Psoas muscle (tissue), 7 donors: ENCODE measurements at regions not wholly inside any gene's neighbourhood (a gene's known extent, or its start where the extent isn't known, plus 50 kb on each side); places are given as distances from the start of the nearest gene placed in this dataset.

Source experiments
- ATAC-seq, 4 donors: fragments of 200-7000 bp; cut with Tn5 transposase; one replicate each; pipeline ENCODE4 v1.9.1; 2020; ENCODE audit warnings: moderate library complexity in 3 of 4, mild to moderate bottlenecking in 2 of 4
- DNase-seq, 2 donors: peaks; one replicate each; pipeline ENCODE4 v3.0.0-alpha.2; 2020
- H3K27ac ChIP-seq: fragments of 200-600 bp; one replicate; pipeline ENCODE4 v1.8.0; 2022
- H3K27me3 ChIP-seq, 3 donors: fragments of 200-600 bp in 1 of 3; one replicate each; pipeline versions ENCODE4 v1.6.1 to v1.8.0; 2013 to 2022; ENCODE audit warnings: low read length in 2 of 3, mild to moderate bottlenecking in 2 of 3, moderate library complexity in 1 of 3; ENCODE audit not compliant: insufficient read depth in 3 of 3
- H3K36me3 ChIP-seq, 2 donors: fragments of 200-600 bp in 1 of 2; one replicate each; pipeline versions ENCODE4 v1.6.1 to v1.8.0; 2013 to 2022; ENCODE audit warnings: low read depth in 1 of 2, mild to moderate bottlenecking in 1 of 2, moderate library complexity in 1 of 2; ENCODE audit not compliant: insufficient read depth in 1 of 2
- H3K4me1 ChIP-seq: fragments of 200-600 bp; one replicate; pipeline ENCODE4 v1.8.0; 2022
- H3K4me3 ChIP-seq: fragments of 200-600 bp; one replicate; pipeline ENCODE4 v1.8.0; 2022; ENCODE audit warnings: mild to moderate bottlenecking
- H3K9me3 ChIP-seq: fragments of 200-600 bp; one replicate; pipeline ENCODE4 v1.8.0; 2022
- CTCF ChIP-seq: fragments of 200-600 bp; IDR thresholded peaks from one replicate; pipeline ENCODE4 v1.8.0; 2022; ENCODE audit warnings: antibody characterized with exemption
- WGBS, 3 donors: extraction: QIAGEN DNeasy Blood & Tissue Kit; methylation state at CpG; one replicate each; pipeline versions ENCODE4 v1.1.6 to v1.1.7; 2013; 5-methylcytosine and 5-hydroxymethylcytosine counted together
- intact Hi-C, 2 donors: fragments of 100-400 bp; cut with DNase I; formaldehyde crosslinking; loops; one replicate each; pipeline versions ENCODE4 v1.11.0 to v1.14.2; 2022
- donor health status: healthy with polysubstance abuse.
- donor health status: DM: no; HTN: no; CAD: no; lungs with moderate emphysema.
- donor health status: Bipolar disorder and iron deficiency.
- donor health status: healthy.
- donor health status: DM: yes; HTN: yes; CAD: no.
- donor health status: DM: no; HTN: no; CAD: no.
- donor health status: DM: yes; HTN: yes; CAD: no.

GRCh38 chrX:25537699-25538098 lies 521.9 kb upstream of the ARX start:
- no peaks in the 10 kb centered on the region for H3K4me1 ChIP-seq
- no peak overlapping the region for H3K4me3 ChIP-seq
- no peak for TF ChIP-seq CTCF
- DNase-seq (no peak), ATAC-seq (no peak)
- intact Hi-C loops, result no loop called here
- no peaks in the 10 kb centered on the region for H3K27me3 ChIP-seq
- H3K27ac ChIP-seq, result no peak overlapping the region
- 80 to 93% (median 87%) methylated on average over 7 of the region's 7 CpGs for WGBS, 3 donors
- H3K36me3 ChIP-seq, result no peaks in the 10 kb centered on the region
- H3K9me3 ChIP-seq, result no peaks in the 10 kb centered on the region

- Histone ChIP-seq H3K27me3 (no peaks in the 10 kb centered on the region), H3K9me3 (no peaks in the 10 kb centered on the region), H3K27ac (no peak overlapping the region), H3K36me3 (no peaks in the 10 kb centered on the region), H3K4me1 (no peaks in the 10 kb centered on the region), H3K4me3 (no peak overlapping the region)
- TF ChIP-seq CTCF, result no peak
- intact Hi-C loops, result no loop called here
- WGBS, 3 donors, result 42 to 75% (median 64%) methylated on average over 3 of the region's 3 CpGs
- no peak for DNase-seq
- ATAC-seq, result no peak
These were observed 528.9 kb upstream of the ARX start for GRCh38 chrX:25544641-25545040.

GRCh38 chrX:25548811-25549210 lies 533.0 kb upstream of the ARX start:
- ATAC-seq (no peak), DNase-seq (no peak)
- Histone ChIP-seq H3K9me3 (no peaks in the 10 kb centered on the region), H3K27me3 (no peaks in the 10 kb centered on the region), H3K27ac (no peak overlapping the region), H3K36me3 (no peaks in the 10 kb centered on the region), H3K4me3 (no peak overlapping the region), H3K4me1 (no peaks in the 10 kb centered on the region)
- WGBS, 3 donors, result 66 to 86% (median 71%) methylated on average over 7 of the region's 7 CpGs
- no peak for TF ChIP-seq CTCF
- intact Hi-C loops, result no loop called here

- no peak for TF ChIP-seq CTCF
These were observed 539.8 kb upstream of the ARX start for GRCh38 chrX:25555521-25555920.

GRCh38 chrX:25558137-25558536 lies 542.4 kb upstream of the ARX start:
- Histone ChIP-seq H3K9me3 (no peaks in the 10 kb centered on the region), H3K27me3 (peaks cover 0 to 4% (median 0%) of the 10 kb centered on the region in 3 donors), H3K36me3 (no peaks in the 10 kb centered on the region), H3K4me1 (no peaks in the 10 kb centered on the region), H3K4me3 (no peak overlapping the region), H3K27ac (no peak overlapping the region)
- TF ChIP-seq CTCF, result no peak
- WGBS, 3 donors, result 71 to 80% (median 79%) methylated on average over 2 of the region's 2 CpGs
- ATAC-seq (no peak), DNase-seq (no peak)
- intact Hi-C loops, result no loop called here

More at GRCh38 chrX:25555521-25555920, 539.8 kb upstream of the ARX start:
- 73 to 84% (median 77%) methylated on average over 4 of the region's 4 CpGs for WGBS, 3 donors
- Histone ChIP-seq H3K36me3 (no peaks in the 10 kb centered on the region), H3K4me3 (no peak overlapping the region), H3K9me3 (no peaks in the 10 kb centered on the region), H3K4me1 (no peaks in the 10 kb centered on the region), H3K27ac (no peak overlapping the region), H3K27me3 (peaks cover 0 to 4% (median 0%) of the 10 kb centered on the region in 3 donors)
- DNase-seq (no peak), ATAC-seq (no peak)
- intact Hi-C loops, result no loop called here
